ENCODE measurements at regions not wholly inside any gene's neighbourhood (a gene's known extent, or its start where the extent isn't known, plus 50 kb on each side); places are given as distances from the start of the nearest gene placed in this dataset.

- in situ Hi-C loops (cut with HindIII; ENCODE audit: low sequenced_read_pairs), result no loop called here
- no peak for DNase-seq (ENCODE audit: low spot score)
Observed at GRCh38 chr5:107325866-107326265, 344.9 kb downstream of the EFNA5 start.

DNA sequence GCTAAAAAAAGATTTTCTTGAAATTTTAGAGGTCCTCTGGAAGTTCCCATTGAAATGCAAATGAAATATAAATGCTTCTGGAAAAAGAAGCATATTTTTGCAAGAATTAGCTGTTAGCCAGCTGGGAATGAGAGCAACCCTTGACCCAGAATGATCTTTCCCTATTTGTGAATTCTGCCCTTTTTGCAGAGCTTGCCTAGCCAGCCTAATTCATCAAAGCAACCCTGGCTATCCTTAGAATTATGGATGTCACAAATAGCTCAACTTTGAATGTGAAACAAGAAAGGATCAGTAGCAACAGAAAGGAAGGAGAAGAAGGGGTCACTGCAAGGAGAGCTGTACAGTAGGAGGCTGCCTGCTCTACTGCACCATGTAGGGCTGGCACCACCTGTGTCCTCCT lies 345.9 kb downstream of the EFNA5 start:
- in situ Hi-C loops (cut with HindIII; ENCODE audit: low sequenced_read_pairs), result no loop called here
- no peak for DNase-seq (ENCODE audit: low spot score)

GRCh38 chr5:107324071-107324470 lies 346.7 kb downstream of the EFNA5 start:
- DNase-seq (ENCODE audit: low spot score), result no peak
- in situ Hi-C loops (cut with HindIII; ENCODE audit: low sequenced_read_pairs), result no loop called here

DNA sequence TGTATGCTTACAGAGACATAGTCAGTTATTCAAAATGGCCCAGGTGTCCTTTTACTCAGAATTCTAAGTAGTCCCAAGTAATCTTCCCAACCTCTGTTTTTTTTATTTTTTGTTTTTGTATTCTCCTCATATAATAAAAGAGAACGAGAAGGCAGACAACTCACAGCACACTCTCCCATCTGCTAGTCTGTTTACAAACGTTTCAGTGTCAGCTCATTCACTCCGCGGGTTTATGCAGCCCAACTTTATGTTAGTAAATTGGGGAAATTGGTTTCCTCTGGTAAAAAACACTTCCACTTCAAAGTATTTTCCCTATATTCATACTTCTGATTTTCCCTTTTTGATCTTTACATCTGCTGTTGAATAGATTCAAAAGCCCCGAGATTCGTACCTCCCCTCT lies 347.2 kb downstream of the EFNA5 start:
- no peak for DNase-seq (ENCODE audit: low spot score)
- in situ Hi-C loops (cut with HindIII; ENCODE audit: low sequenced_read_pairs), result no loop called here

GRCh38 chr5:107322936-107323335 lies 347.8 kb downstream of the EFNA5 start:
- in situ Hi-C loops (cut with HindIII; ENCODE audit: low sequenced_read_pairs), result no loop called here

GRCh38 chr5:107321906-107322305 lies 348.8 kb downstream of the EFNA5 start:
- no peak for DNase-seq (ENCODE audit: low spot score)
- in situ Hi-C loops (cut with HindIII; ENCODE audit: low sequenced_read_pairs), result no loop called here

More at GRCh38 chr5:107322936-107323335, 347.8 kb downstream of the EFNA5 start:
- DNase-seq (ENCODE audit: low spot score), result no peak

DNA sequence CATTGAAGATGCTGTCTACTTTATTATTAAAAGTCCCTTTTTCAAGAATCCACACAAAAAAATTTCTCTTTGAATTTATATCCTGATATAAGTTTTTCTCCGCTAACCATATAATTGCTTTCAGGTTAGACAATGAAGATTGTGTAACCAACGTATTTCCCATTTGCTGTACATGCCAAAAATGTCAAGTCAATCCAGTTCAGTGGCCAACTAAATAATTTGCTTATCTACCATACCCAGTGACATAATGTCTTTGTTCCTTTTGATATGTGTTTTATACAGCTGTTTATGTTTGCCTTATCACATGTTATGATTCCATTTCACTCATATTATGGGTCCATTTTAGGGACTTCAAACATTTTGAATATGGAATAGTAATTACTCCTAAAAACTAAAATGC lies 349.9 kb downstream of the EFNA5 start:
- in situ Hi-C loops (cut with HindIII; ENCODE audit: low sequenced_read_pairs), result no loop called here
- DNase-seq (ENCODE audit: low spot score), result no peak

DNA sequence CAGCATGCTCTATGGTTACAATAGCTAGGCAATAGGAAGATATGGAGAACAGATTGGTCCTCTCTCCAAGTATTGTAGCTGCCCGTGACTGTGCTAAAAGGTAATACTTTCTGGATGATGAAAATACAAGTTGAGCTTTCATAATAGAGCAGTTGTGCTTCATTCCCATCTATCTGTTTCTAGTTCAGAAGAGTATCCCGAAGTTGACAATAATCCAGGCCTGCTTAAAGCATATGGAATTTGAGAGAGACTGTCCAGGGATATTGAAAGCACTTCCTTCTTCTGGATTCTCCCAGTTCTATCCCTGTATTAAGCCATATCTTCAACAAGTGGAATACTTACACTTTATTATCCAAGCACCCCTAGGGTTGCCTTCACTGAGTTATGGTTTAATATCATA lies 350.4 kb downstream of the EFNA5 start:
- DNase-seq (ENCODE audit: low spot score), result no peak
- in situ Hi-C loops (cut with HindIII; ENCODE audit: low sequenced_read_pairs), result no loop called here

DNA sequence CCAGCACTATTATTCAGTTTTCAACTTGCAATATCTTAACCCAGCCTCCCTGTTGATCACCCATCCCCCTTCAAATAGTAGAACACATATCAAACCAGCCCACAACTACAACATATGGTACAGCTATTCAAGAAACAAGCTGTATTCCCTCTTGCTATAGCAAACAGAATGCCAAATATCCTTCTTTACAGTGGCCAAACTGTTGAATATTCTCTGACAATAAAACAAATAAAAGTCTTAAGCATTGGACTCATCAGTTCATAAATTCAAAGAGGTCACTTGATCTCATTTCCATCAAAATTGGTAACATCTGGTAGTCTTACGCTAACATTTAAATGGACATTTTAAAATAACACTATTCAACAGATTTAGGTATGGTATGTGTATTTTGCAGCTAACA lies 350.8 kb downstream of the EFNA5 start:
- DNase-seq (ENCODE audit: low spot score), result no peak
- in situ Hi-C loops (cut with HindIII; ENCODE audit: low sequenced_read_pairs), result no loop called here

- DNase-seq (ENCODE audit: low spot score), result no peak
- in situ Hi-C loops (cut with HindIII; ENCODE audit: low sequenced_read_pairs), result no loop called here
Observed at GRCh38 chr5:107314330-107314729, 356.4 kb downstream of the EFNA5 start.

DNA sequence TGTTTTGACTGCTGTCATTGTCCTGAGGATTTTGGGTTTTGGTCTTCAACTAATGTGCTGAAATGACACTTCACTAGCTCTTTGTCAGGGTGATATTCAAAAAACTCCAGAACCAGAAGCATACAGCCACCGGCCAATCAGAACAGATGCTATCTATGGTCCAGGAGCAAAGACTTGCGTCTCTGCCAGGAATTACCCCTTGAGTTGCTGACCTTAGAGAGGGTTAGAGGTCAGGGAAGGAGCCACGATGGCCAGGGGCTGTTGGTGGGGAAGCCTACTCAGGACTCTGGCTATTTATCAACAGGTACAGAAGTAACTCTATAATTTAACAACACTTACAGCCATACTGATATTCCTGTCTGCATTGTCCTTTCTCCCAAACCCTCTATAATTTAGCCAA lies 356.8 kb downstream of the EFNA5 start:
- no peak for DNase-seq (ENCODE audit: low spot score)
- in situ Hi-C loops (cut with HindIII; ENCODE audit: low sequenced_read_pairs), result no loop called here

DNA sequence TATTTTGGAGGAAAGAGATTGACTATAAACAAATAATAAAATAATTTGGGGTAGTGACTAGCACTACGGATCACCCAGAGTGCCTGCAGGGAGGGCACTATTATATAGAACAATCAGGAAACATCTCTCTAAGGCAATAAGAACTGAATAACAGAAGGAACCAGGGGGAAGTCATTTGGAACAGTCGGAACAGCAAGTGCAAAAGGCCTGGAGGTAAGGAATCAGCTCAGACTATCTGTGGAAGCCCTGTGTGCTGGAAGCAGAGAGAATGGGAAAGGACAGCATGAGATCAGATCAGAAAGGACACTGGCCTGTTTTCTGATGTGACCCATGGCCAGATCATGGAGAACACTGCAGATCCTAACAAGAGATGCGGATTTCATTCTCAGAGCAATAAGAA lies 357.6 kb downstream of the EFNA5 start:
- no peak for DNase-seq (ENCODE audit: low spot score)
- in situ Hi-C loops (cut with HindIII; ENCODE audit: low sequenced_read_pairs), result no loop called here

DNA sequence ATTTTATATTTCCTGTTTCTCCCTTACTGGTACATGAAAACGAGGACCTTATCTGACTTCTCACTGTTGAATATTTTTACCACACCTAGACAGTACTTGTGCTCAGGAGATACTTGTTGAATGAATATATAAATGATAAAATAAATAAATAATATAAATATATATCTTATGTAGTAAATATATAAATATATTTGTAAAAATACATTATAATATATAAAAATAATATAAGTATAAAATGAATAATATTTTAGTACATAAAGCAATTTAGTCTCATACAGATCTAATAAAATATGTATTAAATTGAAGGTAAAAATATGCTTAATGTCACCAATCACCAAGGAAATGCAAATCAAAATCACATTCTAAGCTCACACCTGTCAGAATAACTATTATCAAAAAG lies 360.6 kb downstream of the EFNA5 start:
- in situ Hi-C loops (cut with HindIII; ENCODE audit: low sequenced_read_pairs), result no loop called here
- DNase-seq (ENCODE audit: low spot score), result no peak

GRCh38 chr5:107306594-107306993 lies 364.1 kb downstream of the EFNA5 start:
- in situ Hi-C loops (cut with HindIII; ENCODE audit: low sequenced_read_pairs), result no loop called here
- no peak for DNase-seq (ENCODE audit: low spot score)

- DNase-seq (ENCODE audit: low spot score), result no peak
- in situ Hi-C loops (cut with HindIII; ENCODE audit: low sequenced_read_pairs), result no loop called here
Observed at GRCh38 chr5:107306002-107306401, 364.7 kb downstream of the EFNA5 start.

GRCh38 chr5:107304684-107305083 lies 366.1 kb downstream of the EFNA5 start:
- in situ Hi-C loops (cut with HindIII; ENCODE audit: low sequenced_read_pairs), result no loop called here
- no peak for DNase-seq (ENCODE audit: low spot score)

- DNase-seq (ENCODE audit: low spot score), result no peak
- in situ Hi-C loops (cut with HindIII; ENCODE audit: low sequenced_read_pairs), result no loop called here
Observed at GRCh38 chr5:107303171-107303968, 367.4 kb downstream of the EFNA5 start.

DNA sequence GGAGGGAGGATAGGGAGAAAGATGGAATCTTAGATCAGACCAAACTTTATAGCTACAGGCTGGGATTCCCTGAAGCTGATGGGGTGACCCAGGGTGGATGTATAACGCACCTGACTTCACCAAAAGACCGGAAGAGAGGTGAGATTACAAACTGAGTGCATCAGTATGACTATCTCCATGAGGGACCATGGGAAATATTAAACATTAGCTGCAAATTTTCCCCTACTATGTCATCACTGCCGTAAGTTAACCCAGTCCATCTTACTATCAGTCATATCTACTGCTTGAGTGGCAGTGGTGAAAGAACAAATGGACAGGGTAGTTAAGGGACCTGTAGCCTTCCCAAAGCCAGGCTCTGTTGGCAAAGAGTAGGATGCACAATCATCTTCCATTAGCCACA lies 368.3 kb downstream of the EFNA5 start:
- DNase-seq (ENCODE audit: low spot score), result no peak
- in situ Hi-C loops (cut with HindIII; ENCODE audit: low sequenced_read_pairs), result no loop called here

DNA sequence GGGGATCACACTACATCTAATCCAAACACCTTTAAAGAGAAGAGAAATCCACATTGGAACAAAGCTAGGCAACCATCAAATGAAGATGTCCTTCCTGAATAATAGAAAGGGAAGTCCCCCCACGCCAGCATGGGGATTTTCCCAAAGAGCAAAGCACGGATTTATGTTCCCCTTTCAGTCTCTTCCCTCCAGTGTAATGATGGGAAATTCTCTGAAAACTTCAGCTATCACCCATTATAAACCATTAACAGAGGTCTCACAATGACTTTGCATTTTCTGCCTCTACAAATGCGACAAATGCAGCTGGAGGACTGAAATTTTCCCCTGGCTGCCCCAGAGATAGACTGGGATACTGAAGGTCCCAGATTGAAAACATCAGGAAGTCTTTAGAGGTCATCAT lies 368.7 kb downstream of the EFNA5 start:
- in situ Hi-C loops (cut with HindIII; ENCODE audit: low sequenced_read_pairs), result no loop called here
- no peak for DNase-seq (ENCODE audit: low spot score)

DNA sequence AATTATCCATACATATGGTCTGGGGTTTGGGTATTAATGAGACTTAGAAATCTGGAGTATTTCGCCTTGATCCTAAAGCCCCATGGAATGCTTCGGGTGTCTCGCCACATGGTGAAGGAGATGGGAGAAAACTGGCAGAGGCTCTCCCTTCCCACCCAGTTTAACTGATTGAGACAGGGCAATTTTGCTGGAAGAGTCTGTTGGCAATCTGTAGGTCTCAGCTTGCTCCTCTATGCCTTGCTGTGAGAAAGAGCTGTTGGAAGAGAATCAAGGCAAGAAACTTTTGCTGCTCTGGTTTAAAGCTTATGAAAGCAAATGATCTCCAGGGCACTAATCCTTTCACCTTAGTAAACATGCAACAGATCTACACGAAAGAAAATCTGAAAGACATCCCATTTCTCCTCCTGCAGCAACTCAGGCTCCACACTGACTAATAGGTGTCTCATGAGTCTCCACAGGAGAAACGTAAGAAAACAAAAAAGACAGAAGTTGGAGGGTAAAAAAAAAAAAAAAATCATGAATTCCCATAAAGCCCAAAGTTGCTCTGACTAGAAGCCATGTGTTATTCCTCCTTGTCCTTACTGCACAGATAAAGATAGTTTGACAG lies 369.9 kb downstream of the EFNA5 start:
- in situ Hi-C loops (cut with HindIII; ENCODE audit: low sequenced_read_pairs), result no loop called here
- DNase-seq (ENCODE audit: low spot score), result peak; percentile 18

DNA sequence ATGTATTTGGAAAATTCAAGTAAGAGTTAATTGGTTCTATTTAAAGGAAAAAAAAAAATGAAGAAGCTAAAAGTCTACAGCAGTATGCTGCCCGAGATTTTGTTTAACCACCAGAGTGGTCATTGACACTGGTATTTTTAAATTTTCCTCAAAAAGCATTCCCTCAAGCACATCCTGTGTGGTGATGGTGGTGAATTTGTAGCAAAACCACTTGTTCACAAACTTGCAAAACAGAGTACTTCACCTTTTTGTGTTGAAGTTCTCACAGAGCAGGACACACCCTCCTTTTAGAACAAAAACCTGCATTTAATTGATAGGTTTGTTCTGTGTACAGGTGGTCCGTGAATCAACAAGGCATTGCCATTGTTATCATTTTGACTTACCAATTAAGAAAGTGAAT lies 374.2 kb downstream of the EFNA5 start:
- in situ Hi-C loops (cut with HindIII; ENCODE audit: low sequenced_read_pairs), result no loop called here
- DNase-seq (ENCODE audit: low spot score), result no peak
